IMR-90 (cell line): ENCODE measurements at regions not wholly inside any gene's neighbourhood (a gene's known extent, or its start where the extent isn't known, plus 50 kb on each side); places are given as distances from the start of the nearest gene placed in this dataset.

Experiments
- MAFK ChIP-seq: IDR thresholded peaks from 2 replicates; pipeline ENCODE4 v1.6.1; 2012; ENCODE audit warnings: low read depth, low read length, improper control_type of control experiment
- POLR2A ChIP-seq: IDR thresholded peaks from 2 replicates; pipeline ENCODE4 v1.6.1; 2012; ENCODE audit warnings: mild to moderate bottlenecking, low read depth, low read length
- SMC3 ChIP-seq: fragments of 150-350 bp; IDR thresholded peaks from 2 replicates; pipeline ENCODE4 v1.6.1; 2016; ENCODE audit warnings: low read depth, mild to moderate bottlenecking, antibody characterized with exemption, low read length, moderate library complexity
- TF ChIP-seq, protein P1 (sequence below): conservative IDR thresholded peaks from 2 replicates; pipeline ENCODE4 v1.5.1; 2012; ENCODE audit warnings: mild to moderate bottlenecking, low read depth, low read length, improper control_type of control experiment
- TF ChIP-seq, protein P2 (sequence below): fragments of 150-350 bp; IDR thresholded peaks from 2 replicates; pipeline ENCODE4 v1.6.1; 2017; ENCODE audit warnings: mild to moderate bottlenecking, antibody characterized with exemption, low read length, low read depth

DNA sequence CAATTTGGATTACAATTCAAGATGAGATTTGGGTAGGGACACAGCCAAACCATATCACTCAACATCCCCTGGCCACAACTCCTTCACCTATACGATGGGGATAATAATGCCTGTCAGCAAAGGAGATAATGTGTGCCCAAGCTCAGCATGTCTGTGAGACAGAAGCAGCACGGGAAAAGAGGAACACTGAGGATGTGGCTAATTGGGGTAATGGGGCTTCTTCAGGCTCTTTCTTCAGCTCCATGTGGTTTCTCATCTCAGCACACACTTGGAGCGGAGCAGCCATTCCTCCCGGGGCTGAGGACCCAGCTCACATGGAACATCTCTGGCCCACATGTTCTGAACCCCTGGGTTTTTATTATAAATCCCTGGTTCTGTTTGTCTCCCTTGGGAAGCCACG lies 136.0 kb upstream of the NAMPT start:
- TF ChIP-seq MAFK, result no peak
- TF ChIP-seq, protein P1, sequence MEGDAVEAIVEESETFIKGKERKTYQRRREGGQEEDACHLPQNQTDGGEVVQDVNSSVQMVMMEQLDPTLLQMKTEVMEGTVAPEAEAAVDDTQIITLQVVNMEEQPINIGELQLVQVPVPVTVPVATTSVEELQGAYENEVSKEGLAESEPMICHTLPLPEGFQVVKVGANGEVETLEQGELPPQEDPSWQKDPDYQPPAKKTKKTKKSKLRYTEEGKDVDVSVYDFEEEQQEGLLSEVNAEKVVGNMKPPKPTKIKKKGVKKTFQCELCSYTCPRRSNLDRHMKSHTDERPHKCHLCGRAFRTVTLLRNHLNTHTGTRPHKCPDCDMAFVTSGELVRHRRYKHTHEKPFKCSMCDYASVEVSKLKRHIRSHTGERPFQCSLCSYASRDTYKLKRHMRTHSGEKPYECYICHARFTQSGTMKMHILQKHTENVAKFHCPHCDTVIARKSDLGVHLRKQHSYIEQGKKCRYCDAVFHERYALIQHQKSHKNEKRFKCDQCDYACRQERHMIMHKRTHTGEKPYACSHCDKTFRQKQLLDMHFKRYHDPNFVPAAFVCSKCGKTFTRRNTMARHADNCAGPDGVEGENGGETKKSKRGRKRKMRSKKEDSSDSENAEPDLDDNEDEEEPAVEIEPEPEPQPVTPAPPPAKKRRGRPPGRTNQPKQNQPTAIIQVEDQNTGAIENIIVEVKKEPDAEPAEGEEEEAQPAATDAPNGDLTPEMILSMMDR, result no peak
- TF ChIP-seq SMC3, result no peak
- TF ChIP-seq POLR2A, result no peak
- TF ChIP-seq, protein P2, sequence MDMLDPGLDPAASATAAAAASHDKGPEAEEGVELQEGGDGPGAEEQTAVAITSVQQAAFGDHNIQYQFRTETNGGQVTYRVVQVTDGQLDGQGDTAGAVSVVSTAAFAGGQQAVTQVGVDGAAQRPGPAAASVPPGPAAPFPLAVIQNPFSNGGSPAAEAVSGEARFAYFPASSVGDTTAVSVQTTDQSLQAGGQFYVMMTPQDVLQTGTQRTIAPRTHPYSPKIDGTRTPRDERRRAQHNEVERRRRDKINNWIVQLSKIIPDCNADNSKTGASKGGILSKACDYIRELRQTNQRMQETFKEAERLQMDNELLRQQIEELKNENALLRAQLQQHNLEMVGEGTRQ, result no peak
